ENCODE measurements at regions not wholly inside any gene's neighbourhood (a gene's known extent, or its start where the extent isn't known, plus 50 kb on each side); places are given as distances from the start of the nearest gene placed in this dataset.

DNA sequence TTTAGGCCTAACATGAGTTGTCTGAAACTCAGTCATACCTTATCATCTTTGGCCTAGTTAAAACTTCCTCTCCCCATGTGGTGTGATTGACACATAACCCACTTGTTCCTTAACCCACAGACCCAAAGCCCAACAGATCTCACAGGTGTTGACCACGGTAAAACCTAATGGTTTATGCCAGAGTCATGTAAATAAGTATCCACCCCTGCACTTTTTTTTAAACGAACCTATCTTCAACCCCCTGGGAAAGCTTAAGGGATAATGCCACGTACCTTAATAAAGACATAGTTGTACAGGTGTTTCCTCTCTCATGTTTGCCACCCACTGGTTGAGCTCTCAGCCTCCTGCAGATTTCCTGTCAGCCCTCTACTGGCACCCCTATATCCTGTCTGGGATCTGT lies 709.3 kb upstream of the CCDC179 start:
- Histone ChIP-seq H3K36me3 (ENCODE audit: control insufficient read depth, insufficient read depth, low read length) (no peaks in the 10 kb centered on the region), H3K27me3 (ENCODE audit: control insufficient read depth, insufficient read depth, low read length) (no peaks in the 10 kb centered on the region), H3K27ac (ENCODE audit: low read length) (no peak overlapping the region), H3K4me3 (ENCODE audit: low read length) (no peak overlapping the region), H3K4me1 (ENCODE audit: control insufficient read depth, insufficient read depth, low read length) (no peaks in the 10 kb centered on the region), H3K9me3 (ENCODE audit: control insufficient read depth, insufficient read depth, low read length) (no peaks in the 10 kb centered on the region)
- DNase-seq (ENCODE audit: low read depth, low spot score): no peak
- WGBS (ENCODE audit: insufficient coverage, insufficient read length): no CpG with 5 or more reads among the region's 3 CpGs

DNA sequence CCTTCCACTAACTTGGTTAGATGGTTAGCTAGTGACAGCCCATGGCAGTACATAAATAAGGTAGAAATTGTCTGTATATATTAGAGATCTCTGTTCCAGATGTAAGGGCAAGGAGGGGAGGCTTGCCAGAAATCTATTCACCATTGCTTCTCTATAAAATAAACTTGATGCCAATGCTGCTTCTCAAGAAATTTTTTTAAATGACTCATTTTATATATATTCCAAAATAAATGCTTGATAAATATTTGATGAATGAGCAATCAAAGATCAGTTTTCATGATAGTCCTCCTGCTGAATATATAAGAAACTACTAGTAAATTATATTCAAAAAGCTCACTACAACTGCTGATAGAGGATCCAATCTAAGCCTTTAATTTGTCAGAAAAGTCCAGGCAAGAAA lies 710.6 kb upstream of the CCDC179 start:
- no peaks in the 10 kb centered on the region for H3K27me3 ChIP-seq (ENCODE audit: control insufficient read depth, insufficient read depth, low read length)
- no peak for DNase-seq (ENCODE audit: low read depth, low spot score)
- H3K4me3 ChIP-seq (ENCODE audit: low read length): no peak overlapping the region
- H3K27ac ChIP-seq (ENCODE audit: low read length): no peak overlapping the region
- H3K36me3 ChIP-seq (ENCODE audit: control insufficient read depth, insufficient read depth, low read length): no peaks in the 10 kb centered on the region
- no peaks in the 10 kb centered on the region for H3K9me3 ChIP-seq (ENCODE audit: control insufficient read depth, insufficient read depth, low read length)
- no peaks in the 10 kb centered on the region for H3K4me1 ChIP-seq (ENCODE audit: control insufficient read depth, insufficient read depth, low read length)

DNA sequence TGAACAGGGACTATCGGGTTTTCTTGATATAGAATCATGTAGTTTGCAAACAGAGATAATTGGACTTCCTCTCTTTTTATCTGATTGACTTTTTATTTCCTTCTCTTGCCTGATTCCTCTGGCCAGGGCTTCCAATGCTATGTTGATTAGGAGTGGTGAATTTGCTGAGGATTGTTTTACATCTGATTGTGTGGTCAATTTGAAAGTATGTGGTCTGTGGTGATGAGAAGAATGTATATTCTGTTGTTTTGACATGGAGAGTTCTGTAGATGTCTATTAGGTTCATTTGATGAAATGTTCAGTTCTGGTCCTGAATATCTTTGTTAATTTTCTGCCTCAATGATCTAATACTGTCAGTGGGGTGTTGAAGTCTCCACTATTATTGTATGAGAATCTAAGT lies 713.2 kb upstream of the CCDC179 start:
- WGBS (ENCODE audit: insufficient coverage, insufficient read length): no CpG with 5 or more reads among the region's 1 CpG
- DNase-seq (ENCODE audit: low read depth, low spot score): no peak
- H3K9me3 ChIP-seq (ENCODE audit: control insufficient read depth, insufficient read depth, low read length): no peaks in the 10 kb centered on the region
- no peaks in the 10 kb centered on the region for H3K36me3 ChIP-seq (ENCODE audit: control insufficient read depth, insufficient read depth, low read length)
- no peak overlapping the region for H3K27ac ChIP-seq (ENCODE audit: low read length)
- H3K4me1 ChIP-seq (ENCODE audit: control insufficient read depth, insufficient read depth, low read length): no peaks in the 10 kb centered on the region
- no peak overlapping the region for H3K4me3 ChIP-seq (ENCODE audit: low read length)
- no peaks in the 10 kb centered on the region for H3K27me3 ChIP-seq (ENCODE audit: control insufficient read depth, insufficient read depth, low read length)

DNA sequence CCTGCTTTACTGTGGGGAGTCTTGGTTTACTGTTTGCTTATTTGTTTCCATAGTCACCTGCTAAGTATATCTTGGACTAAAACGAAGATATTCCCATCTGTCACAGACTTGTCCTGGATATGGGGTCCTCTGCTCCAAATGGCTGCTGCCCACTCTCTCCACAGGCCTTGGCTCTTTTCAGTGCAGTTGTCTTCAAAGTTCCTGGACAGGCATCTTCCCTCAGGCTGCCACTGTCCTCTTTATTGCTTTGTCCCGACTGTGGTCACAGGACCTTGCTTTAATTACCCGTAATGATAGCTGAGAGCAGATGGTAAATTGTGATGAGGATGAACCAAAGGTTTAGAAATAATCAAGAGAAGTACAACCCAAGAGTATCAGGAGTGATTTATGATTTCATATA lies 713.9 kb upstream of the CCDC179 start:
- no peaks in the 10 kb centered on the region for H3K4me1 ChIP-seq (ENCODE audit: control insufficient read depth, insufficient read depth, low read length)
- H3K4me3 ChIP-seq (ENCODE audit: low read length): no peak overlapping the region

DNA sequence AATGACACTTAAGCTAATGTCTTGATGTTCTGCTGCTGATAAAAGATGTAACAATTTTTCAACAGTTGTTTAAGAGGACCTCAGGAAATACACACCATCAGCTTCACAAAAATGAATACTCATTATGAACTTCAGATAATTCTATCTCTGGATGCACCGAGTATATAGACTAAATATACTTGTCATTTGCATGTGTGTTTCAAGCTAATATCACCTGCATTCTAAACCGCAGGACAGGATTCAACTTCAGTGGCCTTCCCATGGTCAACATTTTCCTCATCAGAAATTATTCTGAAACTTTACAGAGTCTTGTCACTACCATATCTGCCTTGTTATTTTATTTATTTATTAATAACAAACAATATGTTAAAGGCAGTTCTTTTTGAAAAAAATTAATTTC lies 717.0 kb upstream of the CCDC179 start:
- Histone ChIP-seq H3K27me3 (ENCODE audit: control insufficient read depth, insufficient read depth, low read length) (no peaks in the 10 kb centered on the region), H3K4me3 (ENCODE audit: low read length) (no peak overlapping the region), H3K4me1 (ENCODE audit: control insufficient read depth, insufficient read depth, low read length) (no peaks in the 10 kb centered on the region), H3K9me3 (ENCODE audit: control insufficient read depth, insufficient read depth, low read length) (no peaks in the 10 kb centered on the region), H3K36me3 (ENCODE audit: control insufficient read depth, insufficient read depth, low read length) (no peaks in the 10 kb centered on the region), H3K27ac (ENCODE audit: low read length) (no peak overlapping the region)
- no peak for DNase-seq (ENCODE audit: low read depth, low spot score)
- WGBS (ENCODE audit: insufficient coverage, insufficient read length): no CpG with 5 or more reads among the region's 2 CpGs

More for the DNA sequence above, 713.9 kb upstream of the CCDC179 start:
- Histone ChIP-seq H3K27ac (ENCODE audit: low read length) (no peak overlapping the region), H3K27me3 (ENCODE audit: control insufficient read depth, insufficient read depth, low read length) (no peaks in the 10 kb centered on the region), H3K36me3 (ENCODE audit: control insufficient read depth, insufficient read depth, low read length) (no peaks in the 10 kb centered on the region), H3K9me3 (ENCODE audit: control insufficient read depth, insufficient read depth, low read length) (no peaks in the 10 kb centered on the region)
- no CpG with 5 or more reads among the region's 3 CpGs for WGBS (ENCODE audit: insufficient coverage, insufficient read length)
- no peak for DNase-seq (ENCODE audit: low read depth, low spot score)

DNA sequence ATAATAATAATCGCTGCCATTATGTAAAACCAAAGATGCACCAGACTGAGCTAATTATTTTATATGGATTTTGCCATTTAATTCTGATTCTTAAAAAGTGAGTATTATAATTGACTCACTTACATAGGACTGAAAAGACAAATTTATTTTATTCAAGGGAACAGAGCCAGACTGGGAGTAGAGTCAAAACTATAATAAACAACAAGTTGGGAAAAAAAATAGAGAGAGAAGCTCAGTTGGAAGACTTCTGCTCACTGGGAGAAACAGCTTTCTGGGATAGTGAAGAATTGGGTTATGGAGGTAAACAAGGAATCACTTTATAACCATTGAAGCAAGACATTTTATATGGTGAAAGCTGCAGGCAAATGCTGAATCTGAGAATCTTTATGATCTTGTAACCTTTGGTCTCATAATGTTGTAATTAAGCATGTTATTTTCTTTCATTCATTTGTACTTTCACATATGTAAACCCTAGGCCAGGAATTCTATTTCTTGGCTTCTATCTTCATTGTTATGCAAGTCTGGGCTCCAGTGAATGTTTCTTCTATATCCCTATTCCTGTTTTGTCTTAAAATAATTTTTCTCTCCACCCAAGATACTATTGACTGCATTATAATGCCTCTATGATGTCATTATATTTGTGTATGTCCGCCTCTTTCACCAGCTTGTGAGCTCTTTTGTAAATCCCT lies 725.3 kb upstream of the CCDC179 start:
- no peaks in the 10 kb centered on the region for H3K36me3 ChIP-seq (ENCODE audit: control insufficient read depth, insufficient read depth, low read length)
- no CpG with 5 or more reads among the region's 2 CpGs for WGBS (ENCODE audit: insufficient coverage, insufficient read length)
- no peaks in the 10 kb centered on the region for H3K4me1 ChIP-seq (ENCODE audit: control insufficient read depth, insufficient read depth, low read length)
- no peak overlapping the region for H3K27ac ChIP-seq (ENCODE audit: low read length)
- H3K9me3 ChIP-seq (ENCODE audit: control insufficient read depth, insufficient read depth, low read length): no peaks in the 10 kb centered on the region
- no peaks in the 10 kb centered on the region for H3K27me3 ChIP-seq (ENCODE audit: control insufficient read depth, insufficient read depth, low read length)
- no peak overlapping the region for H3K4me3 ChIP-seq (ENCODE audit: low read length)
- no peak for DNase-seq (ENCODE audit: low read depth, low spot score)

DNA sequence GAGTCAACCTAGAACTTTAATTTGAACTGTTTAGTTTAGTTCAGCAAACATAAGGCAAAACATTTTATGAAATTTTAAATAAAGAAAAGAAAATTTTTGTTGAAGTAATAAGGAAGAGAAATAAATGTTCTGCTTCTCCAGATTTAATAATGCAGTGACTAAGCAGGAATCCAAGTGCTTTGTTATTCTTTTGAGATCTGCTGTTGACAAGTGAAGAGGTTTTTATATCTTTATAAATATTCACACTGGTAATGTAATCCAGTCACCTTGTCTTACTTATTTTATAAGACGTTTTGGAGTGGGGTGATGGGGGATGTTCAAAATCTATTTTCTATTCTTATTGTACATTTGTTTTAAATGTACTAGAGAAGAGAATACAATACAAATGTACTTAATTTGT lies 725.9 kb upstream of the CCDC179 start:
- Histone ChIP-seq H3K27ac (ENCODE audit: low read length) (no peak overlapping the region), H3K9me3 (ENCODE audit: control insufficient read depth, insufficient read depth, low read length) (no peaks in the 10 kb centered on the region), H3K27me3 (ENCODE audit: control insufficient read depth, insufficient read depth, low read length) (no peaks in the 10 kb centered on the region), H3K36me3 (ENCODE audit: control insufficient read depth, insufficient read depth, low read length) (no peaks in the 10 kb centered on the region), H3K4me3 (ENCODE audit: low read length) (no peak overlapping the region), H3K4me1 (ENCODE audit: control insufficient read depth, insufficient read depth, low read length) (no peaks in the 10 kb centered on the region)
- no peak for DNase-seq (ENCODE audit: low read depth, low spot score)
- WGBS (ENCODE audit: insufficient coverage, insufficient read length): no CpG with 5 or more reads among the region's 1 CpG

DNA sequence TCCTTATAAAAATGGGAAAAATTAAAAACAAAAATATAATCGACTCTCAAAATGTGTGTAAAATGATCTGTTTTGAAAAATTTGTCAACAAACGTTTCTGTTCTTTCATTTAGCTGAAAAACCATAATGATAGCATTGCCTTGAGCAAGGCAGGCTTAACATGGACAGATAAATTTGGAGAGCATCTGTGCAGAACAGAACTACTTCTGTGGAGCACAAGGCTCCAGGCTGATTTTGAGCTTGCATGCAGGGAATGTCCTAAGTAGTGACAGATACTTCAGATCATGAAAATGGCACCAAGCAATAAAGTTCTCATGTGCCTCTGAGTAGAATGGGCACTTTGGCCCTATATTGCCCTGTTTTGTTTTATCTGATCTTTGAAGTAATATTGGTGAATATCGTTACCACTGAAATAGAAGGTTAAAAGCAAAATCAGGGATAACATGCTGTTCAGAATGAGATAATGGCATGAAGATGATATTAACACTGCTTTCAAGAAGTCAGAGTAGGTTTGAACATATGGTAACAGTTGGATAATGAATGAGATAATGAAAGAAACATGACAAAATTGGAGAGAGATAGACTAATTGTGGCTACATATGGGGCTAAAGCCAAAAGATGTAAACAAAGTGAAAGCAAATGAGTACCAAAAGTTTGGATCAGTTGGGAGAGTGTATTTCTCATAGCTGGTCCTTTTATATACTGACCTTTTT lies 730.5 kb upstream of the CCDC179 start:
- DNase-seq (ENCODE audit: low read depth, low spot score): no peak
- no peaks in the 10 kb centered on the region for H3K9me3 ChIP-seq (ENCODE audit: control insufficient read depth, insufficient read depth, low read length)
- WGBS (ENCODE audit: insufficient coverage, insufficient read length): no CpG with 5 or more reads among the region's 3 CpGs
- no peaks in the 10 kb centered on the region for H3K27me3 ChIP-seq (ENCODE audit: control insufficient read depth, insufficient read depth, low read length)
- H3K36me3 ChIP-seq (ENCODE audit: control insufficient read depth, insufficient read depth, low read length): no peaks in the 10 kb centered on the region
- no peak overlapping the region for H3K4me3 ChIP-seq (ENCODE audit: low read length)
- no peak overlapping the region for H3K27ac ChIP-seq (ENCODE audit: low read length)
- H3K4me1 ChIP-seq (ENCODE audit: control insufficient read depth, insufficient read depth, low read length): no peaks in the 10 kb centered on the region

DNA sequence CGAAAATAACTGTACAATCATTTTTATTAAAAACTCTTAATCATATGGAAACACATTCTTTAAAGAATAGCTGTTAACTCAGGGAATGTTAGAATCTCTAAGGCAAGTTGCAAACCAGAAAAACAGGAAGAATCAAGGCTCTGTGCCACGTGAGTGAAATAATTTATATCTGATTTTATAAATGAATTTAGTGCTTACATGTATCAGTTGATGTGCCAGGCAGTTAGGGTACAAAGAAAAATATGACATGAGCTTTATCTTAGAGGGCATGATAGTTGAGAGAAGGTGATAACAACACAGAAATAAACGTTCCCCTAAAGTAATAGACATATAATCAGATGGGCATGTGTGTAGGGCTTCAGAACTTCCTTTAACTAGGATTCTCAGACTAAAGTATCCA lies 734.5 kb upstream of the CCDC179 start:
- no CpG with 5 or more reads among the region's 3 CpGs for WGBS (ENCODE audit: insufficient coverage, insufficient read length)
- Histone ChIP-seq H3K4me1 (ENCODE audit: control insufficient read depth, insufficient read depth, low read length) (no peaks in the 10 kb centered on the region), H3K4me3 (ENCODE audit: low read length) (no peak overlapping the region), H3K27ac (ENCODE audit: low read length) (no peak overlapping the region), H3K36me3 (ENCODE audit: control insufficient read depth, insufficient read depth, low read length) (no peaks in the 10 kb centered on the region), H3K9me3 (ENCODE audit: control insufficient read depth, insufficient read depth, low read length) (no peaks in the 10 kb centered on the region), H3K27me3 (ENCODE audit: control insufficient read depth, insufficient read depth, low read length) (no peaks in the 10 kb centered on the region)
- DNase-seq (ENCODE audit: low read depth, low spot score): no peak

DNA sequence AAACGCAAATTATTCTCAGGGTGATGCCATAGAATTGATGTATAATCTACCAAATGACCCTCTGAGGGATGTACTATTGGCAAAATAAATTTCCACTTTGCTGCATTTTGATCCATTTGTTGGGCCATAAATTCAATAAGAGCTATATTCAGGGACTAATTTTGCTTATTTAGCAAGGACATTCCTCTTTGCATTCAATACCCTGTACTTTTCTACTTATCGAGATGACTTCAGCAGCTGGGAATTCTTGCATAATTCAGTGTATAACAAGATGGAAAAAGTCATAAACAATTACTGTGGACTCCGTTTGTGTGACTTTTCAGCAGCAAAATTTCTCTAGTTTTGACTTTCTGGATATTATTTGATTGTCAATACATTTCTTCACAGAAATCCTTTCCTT lies 744.7 kb upstream of the CCDC179 start:
- Histone ChIP-seq H3K4me1 (ENCODE audit: control insufficient read depth, insufficient read depth, low read length) (no peaks in the 10 kb centered on the region), H3K27me3 (ENCODE audit: control insufficient read depth, insufficient read depth, low read length) (no peaks in the 10 kb centered on the region), H3K27ac (ENCODE audit: low read length) (no peak overlapping the region), H3K4me3 (ENCODE audit: low read length) (no peak overlapping the region), H3K36me3 (ENCODE audit: control insufficient read depth, insufficient read depth, low read length) (no peaks in the 10 kb centered on the region), H3K9me3 (ENCODE audit: control insufficient read depth, insufficient read depth, low read length) (no peaks in the 10 kb centered on the region)
- no CpG with 5 or more reads among the region's 3 CpGs for WGBS (ENCODE audit: insufficient coverage, insufficient read length)
- no peak for DNase-seq (ENCODE audit: low read depth, low spot score)

DNA sequence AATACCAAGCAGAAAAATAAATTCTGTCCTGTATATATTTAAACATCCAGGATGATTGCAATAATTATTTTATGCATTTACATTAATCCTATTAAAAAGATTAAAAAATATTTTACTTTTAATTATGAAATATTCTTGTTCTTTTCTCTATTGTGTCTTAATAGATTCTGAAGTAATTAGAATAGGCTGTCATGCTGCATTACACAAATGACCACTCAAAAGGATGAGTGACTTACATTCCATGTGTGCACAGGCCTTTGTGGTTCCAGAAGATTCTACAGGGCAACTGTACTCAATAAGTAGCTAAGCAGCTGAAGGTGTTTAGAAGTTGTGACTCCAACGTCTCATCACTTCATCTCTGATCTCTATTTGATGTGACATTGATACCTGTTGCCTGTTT lies 745.9 kb upstream of the CCDC179 start:
- Histone ChIP-seq H3K4me3 (ENCODE audit: low read length) (no peak overlapping the region), H3K27ac (ENCODE audit: low read length) (no peak overlapping the region), H3K4me1 (ENCODE audit: control insufficient read depth, insufficient read depth, low read length) (no peaks in the 10 kb centered on the region), H3K36me3 (ENCODE audit: control insufficient read depth, insufficient read depth, low read length) (no peaks in the 10 kb centered on the region), H3K27me3 (ENCODE audit: control insufficient read depth, insufficient read depth, low read length) (no peaks in the 10 kb centered on the region), H3K9me3 (ENCODE audit: control insufficient read depth, insufficient read depth, low read length) (no peaks in the 10 kb centered on the region)
- WGBS (ENCODE audit: insufficient coverage, insufficient read length): no CpG with 5 or more reads among the region's 1 CpG
- no peak for DNase-seq (ENCODE audit: low read depth, low spot score)
